Adipocyte (in vitro differentiated cells): ENCODE measurements at regions not wholly inside any gene's neighbourhood (a gene's known extent, or its start where the extent isn't known, plus 50 kb on each side); places are given as distances from the start of the nearest gene placed in this dataset.
"Not testable (repeated sequence)": the region's sequence is repeated elsewhere in the genome, so short reads cannot be mapped to it uniquely, and the experiment has no call there.

Experiments
- DNase-seq: peaks from one replicate; pipeline ENCODE4 v3.0.0-alpha.2; 2015; ENCODE audit warnings: low read depth
- H3K27me3 ChIP-seq: replicated peaks from 2 replicates; pipeline ENCODE4 v1.7.0; 2013; ENCODE audit warnings: mild to moderate bottlenecking, low read length, moderate library complexity; ENCODE audit not compliant: control insufficient read depth, insufficient read depth
- H3K36me3 ChIP-seq: 2 replicates; pipeline ENCODE4 v1.7.0; 2013; ENCODE audit warnings: low read length, mild to moderate bottlenecking, moderate library complexity; ENCODE audit not compliant: control insufficient read depth, insufficient read depth, severe bottlenecking
- H3K4me1 ChIP-seq: 2 replicates; pipeline ENCODE4 v1.7.0; 2013; ENCODE audit warnings: mild to moderate bottlenecking, low read length, moderate library complexity; ENCODE audit not compliant: control insufficient read depth, insufficient read depth
- H3K4me3 ChIP-seq: 2 replicates; pipeline ENCODE4 v1.7.0; 2013; ENCODE audit warnings: mild to moderate bottlenecking, low read length, moderate library complexity
- H3K9ac ChIP-seq: 2 replicates; pipeline ENCODE4 v1.7.0; 2013; ENCODE audit warnings: mild to moderate bottlenecking, low read length, moderate library complexity
- H3K9me3 ChIP-seq: 2 replicates; pipeline ENCODE4 v1.7.0; 2013; ENCODE audit warnings: mild to moderate bottlenecking, low read length, moderate library complexity; ENCODE audit not compliant: control insufficient read depth

GRCh38 chr13:59277106-59277505 lies 886.6 kb downstream of the DIAPH3 start:
- no peaks in the 10 kb centered on the region for H3K27me3 ChIP-seq
- H3K9me3 ChIP-seq: no peaks in the 10 kb centered on the region
- H3K4me1 ChIP-seq: no peaks in the 10 kb centered on the region
- H3K9ac ChIP-seq: no peak overlapping the region
- no peak overlapping the region for H3K4me3 ChIP-seq
- H3K36me3 ChIP-seq: no peaks in the 10 kb centered on the region
- DNase-seq: no peak

DNA sequence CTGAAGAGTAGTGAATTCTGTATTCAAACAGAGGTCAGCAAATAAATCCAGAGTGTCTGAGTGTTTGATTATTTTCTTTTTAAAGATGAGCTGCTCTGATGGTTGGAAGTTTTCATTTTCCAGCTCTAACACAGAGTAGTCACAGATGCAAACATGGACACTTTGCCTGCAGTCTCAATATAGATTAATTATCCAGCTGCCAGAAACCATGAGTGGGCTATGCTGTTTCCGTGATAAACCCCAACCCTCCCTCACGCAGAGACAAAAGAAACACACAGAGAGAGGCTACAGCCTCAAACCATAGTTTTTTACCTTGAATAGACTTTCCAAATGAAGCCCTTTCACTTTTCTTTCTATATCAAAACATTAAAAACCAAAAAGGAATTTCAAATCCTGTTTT lies 884.7 kb downstream of the DIAPH3 start:
- DNase-seq: no peak
- Histone ChIP-seq H3K36me3 (no peaks in the 10 kb centered on the region), H3K4me3 (no peak overlapping the region), H3K9me3 (no peaks in the 10 kb centered on the region), H3K9ac (no peak overlapping the region), H3K27me3 (no peaks in the 10 kb centered on the region), H3K4me1 (no peaks in the 10 kb centered on the region)

DNA sequence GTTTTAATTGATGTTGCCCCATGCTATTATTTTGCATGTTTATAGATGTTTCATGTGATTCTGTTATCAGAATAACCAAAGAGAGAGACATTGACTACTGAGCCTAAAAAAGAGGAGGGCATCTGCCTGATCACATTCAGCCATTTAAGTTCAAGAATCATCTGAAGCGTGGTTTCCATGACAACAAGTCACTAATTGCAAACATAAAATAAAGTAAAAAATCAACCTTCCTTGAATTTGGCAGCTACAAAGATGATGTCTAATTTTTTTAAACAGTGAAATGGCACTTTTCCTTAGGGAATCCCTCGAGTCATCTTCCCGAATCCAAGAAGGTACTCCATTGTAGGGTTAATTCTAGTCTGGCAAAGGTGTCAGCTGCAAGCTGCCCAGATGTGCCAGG lies 884.2 kb downstream of the DIAPH3 start:
- no peaks in the 10 kb centered on the region for H3K9me3 ChIP-seq
- H3K4me1 ChIP-seq: no peaks in the 10 kb centered on the region
- no peak for DNase-seq
- no peak overlapping the region for H3K4me3 ChIP-seq
- H3K9ac ChIP-seq: no peak overlapping the region
- no peaks in the 10 kb centered on the region for H3K36me3 ChIP-seq
- no peaks in the 10 kb centered on the region for H3K27me3 ChIP-seq

DNA sequence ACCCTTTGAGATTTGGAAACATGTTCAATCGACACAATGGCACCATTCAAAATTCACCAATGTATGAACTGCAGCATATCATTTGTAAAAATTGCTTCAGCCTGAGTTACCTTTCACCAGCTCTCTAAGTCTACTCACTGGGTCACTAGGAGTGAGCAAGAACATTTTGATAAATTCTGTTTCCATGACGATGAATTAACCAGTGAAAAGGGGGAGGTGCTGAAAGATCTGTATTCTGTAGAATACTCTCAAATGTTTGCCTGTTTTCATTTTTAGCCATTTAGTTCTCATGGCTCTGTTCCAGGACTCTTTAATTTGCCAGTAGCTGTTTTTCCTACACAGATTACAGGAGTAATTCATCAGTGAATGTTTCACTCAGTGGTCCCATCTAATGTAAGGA lies 883.4 kb downstream of the DIAPH3 start:
- Histone ChIP-seq H3K27me3 (no peaks in the 10 kb centered on the region), H3K36me3 (no peaks in the 10 kb centered on the region), H3K4me3 (no peak overlapping the region), H3K4me1 (no peaks in the 10 kb centered on the region), H3K9me3 (no peaks in the 10 kb centered on the region), H3K9ac (no peak overlapping the region)
- no peak for DNase-seq

GRCh38 chr13:59281453-59281852 lies 882.3 kb downstream of the DIAPH3 start:
- H3K4me3 ChIP-seq: no peak overlapping the region
- H3K4me1 ChIP-seq: no peaks in the 10 kb centered on the region
- no peaks in the 10 kb centered on the region for H3K9me3 ChIP-seq
- no peak for DNase-seq
- H3K27me3 ChIP-seq: no peaks in the 10 kb centered on the region
- no peak overlapping the region for H3K9ac ChIP-seq
- H3K36me3 ChIP-seq: no peaks in the 10 kb centered on the region

DNA sequence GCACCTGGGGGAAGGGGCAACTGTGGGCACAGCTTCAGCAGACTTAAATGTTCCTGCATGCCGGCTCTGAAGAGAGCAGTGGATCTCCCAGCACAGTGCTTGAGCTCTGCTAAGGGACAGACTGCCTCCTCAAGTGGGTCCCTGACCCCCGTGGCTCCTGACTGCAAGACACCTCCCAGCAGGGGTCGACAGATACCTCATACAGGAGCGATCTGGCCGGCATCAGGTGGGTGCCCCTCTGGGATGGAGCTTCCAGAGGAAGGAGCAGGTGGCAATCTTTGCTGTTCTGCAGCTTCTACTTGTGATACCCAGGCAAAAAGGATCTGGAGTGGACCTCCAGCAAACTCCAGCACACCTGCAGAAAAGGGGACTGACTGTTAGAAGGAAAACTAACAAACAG lies 871.5 kb downstream of the DIAPH3 start:
- H3K27me3 ChIP-seq, H3K9ac ChIP-seq, H3K9me3 ChIP-seq, H3K4me3 ChIP-seq, DNase-seq, H3K36me3 ChIP-seq, H3K4me1 ChIP-seq: not testable (repeated sequence)

GRCh38 chr13:59299584-59299983 lies 864.1 kb downstream of the DIAPH3 start:
- H3K9me3 ChIP-seq: no peaks in the 10 kb centered on the region
- H3K27me3 ChIP-seq: no peaks in the 10 kb centered on the region
- no peak overlapping the region for H3K4me3 ChIP-seq
- no peak overlapping the region for H3K9ac ChIP-seq
- H3K36me3 ChIP-seq: no peaks in the 10 kb centered on the region
- no peaks in the 10 kb centered on the region for H3K4me1 ChIP-seq
- no peak for DNase-seq

GRCh38 chr13:59300355-59301173 lies 863.2 kb downstream of the DIAPH3 start:
- no peak for DNase-seq
- Histone ChIP-seq H3K9ac (no peak overlapping the region), H3K36me3 (no peaks in the 10 kb centered on the region), H3K9me3 (no peaks in the 10 kb centered on the region), H3K4me1 (no peaks in the 10 kb centered on the region), H3K27me3 (no peaks in the 10 kb centered on the region), H3K4me3 (no peak overlapping the region)

- Histone ChIP-seq H3K9me3 (no peaks in the 10 kb centered on the region), H3K9ac (no peak overlapping the region), H3K27me3 (no peaks in the 10 kb centered on the region), H3K36me3 (no peaks in the 10 kb centered on the region), H3K4me1 (no peaks in the 10 kb centered on the region), H3K4me3 (no peak overlapping the region)
- no peak for DNase-seq
Observed at GRCh38 chr13:59301174-59301567, 862.6 kb downstream of the DIAPH3 start.

DNA sequence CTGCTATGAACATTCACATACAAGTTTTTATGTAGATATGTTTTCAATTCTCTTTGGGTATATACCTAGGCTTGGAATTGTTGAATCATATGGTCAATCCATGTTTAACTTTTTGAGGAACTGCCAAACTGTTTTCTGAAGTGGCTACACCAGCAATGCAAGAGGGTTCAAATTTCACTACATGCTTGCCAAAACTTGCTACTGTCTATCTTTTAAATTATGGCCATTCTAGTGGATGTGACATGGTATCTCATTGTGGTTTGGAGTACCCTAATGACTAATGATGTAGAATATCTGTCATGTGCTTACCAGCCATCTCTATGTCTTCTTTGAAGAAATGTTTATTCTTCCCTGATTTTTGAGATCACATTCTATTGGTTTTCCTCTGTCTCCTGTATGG lies 860.3 kb downstream of the DIAPH3 start:
- Histone ChIP-seq H3K36me3 (no peaks in the 10 kb centered on the region), H3K9me3 (no peaks in the 10 kb centered on the region), H3K4me1 (no peaks in the 10 kb centered on the region), H3K4me3 (no peak overlapping the region), H3K9ac (no peak overlapping the region), H3K27me3 (no peaks in the 10 kb centered on the region)
- DNase-seq: no peak

DNA sequence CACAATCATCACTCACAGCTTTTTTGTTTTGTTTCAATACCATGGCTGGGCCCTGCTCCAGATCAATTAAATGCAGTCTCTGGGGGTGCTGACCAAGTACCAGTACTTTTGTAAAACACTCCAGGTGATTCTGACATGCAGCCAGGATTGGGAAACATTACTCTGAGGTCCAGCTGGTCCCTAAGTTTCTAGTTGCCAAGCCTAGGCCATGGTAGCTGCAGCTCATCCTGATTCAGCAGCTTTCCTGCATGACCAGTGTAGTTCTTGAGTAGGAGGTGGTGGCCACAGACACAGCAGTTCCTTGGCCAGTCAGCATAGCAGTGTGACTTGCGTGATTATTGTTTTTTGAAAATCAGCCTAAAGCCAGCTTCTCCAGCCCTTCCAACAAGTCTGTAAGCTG lies 859.1 kb downstream of the DIAPH3 start:
- H3K36me3 ChIP-seq: no peaks in the 10 kb centered on the region
- H3K4me3 ChIP-seq: no peak overlapping the region
- no peaks in the 10 kb centered on the region for H3K9me3 ChIP-seq
- no peak for DNase-seq
- H3K4me1 ChIP-seq: no peaks in the 10 kb centered on the region
- no peak overlapping the region for H3K9ac ChIP-seq
- H3K27me3 ChIP-seq: no peaks in the 10 kb centered on the region

DNA sequence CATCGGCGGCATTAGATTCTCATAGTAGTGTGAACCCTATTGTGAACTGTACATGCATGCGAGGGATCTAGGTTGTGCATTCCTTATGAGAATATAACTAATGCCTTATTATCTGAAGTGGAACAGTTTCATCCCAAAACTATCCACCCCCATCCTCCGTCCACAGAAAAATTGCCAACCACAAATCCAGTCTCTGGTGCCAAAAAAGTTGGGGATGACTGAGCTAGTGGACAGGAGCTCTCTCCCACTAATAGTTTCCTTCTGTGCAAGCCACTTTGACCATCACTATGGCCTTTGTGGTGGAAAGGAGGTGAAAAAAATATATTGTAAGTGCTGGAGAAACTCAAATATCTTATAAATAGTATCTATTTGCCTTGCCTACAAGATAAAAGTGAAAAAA lies 857.8 kb downstream of the DIAPH3 start:
- Histone ChIP-seq H3K27me3 (no peaks in the 10 kb centered on the region), H3K4me3 (no peak overlapping the region), H3K9ac (no peak overlapping the region), H3K9me3 (no peaks in the 10 kb centered on the region), H3K36me3 (no peaks in the 10 kb centered on the region), H3K4me1 (no peaks in the 10 kb centered on the region)
- DNase-seq: no peak
